Testis (tissue), 2 donors: ENCODE measurements at regions not wholly inside any gene's neighbourhood (a gene's known extent, or its start where the extent isn't known, plus 50 kb on each side); places are given as distances from the start of the nearest gene placed in this dataset.

Source experiments
- POLR2A ChIP-seq: fragments of 450-650 bp; IDR thresholded peaks from one replicate; pipeline ENCODE4 v1.6.1; 2017; ENCODE audit warnings: antibody characterized with exemption, mild to moderate bottlenecking, moderate library complexity
- TF ChIP-seq, protein P1 (sequence below), 3 experiments: fragments of 450-650 bp in 2 of 3; fragments of 200-600 bp in 1 of 3; sonication (generic) in 1 of 3; IDR thresholded peaks; one replicate each; pipeline ENCODE4 v1.5.1; 2016 to 2019; ENCODE audit warnings: antibody characterized with exemption in 3 of 3, mild to moderate bottlenecking in 2 of 3, moderate library complexity in 1 of 3

DNA sequence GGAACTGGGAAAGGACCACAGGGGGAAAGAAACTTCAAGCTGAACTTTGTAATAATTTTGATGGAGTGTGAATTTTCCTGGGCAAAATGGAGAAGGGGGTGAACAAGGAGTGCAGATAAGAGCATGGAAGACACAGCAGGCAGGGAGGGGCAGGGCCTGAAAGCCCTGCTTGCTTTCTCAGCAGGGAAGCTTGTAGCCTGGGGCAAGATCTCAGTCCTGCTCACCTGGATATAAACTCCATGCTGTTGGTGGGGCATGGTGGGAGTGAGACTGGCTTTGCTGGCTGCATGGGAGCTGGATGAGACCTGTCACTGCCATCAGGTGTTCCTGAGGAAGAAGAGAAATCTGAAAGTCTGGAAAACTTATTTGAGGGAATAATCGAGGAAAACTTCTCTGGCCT is 58.7 kb upstream of the RC3H1 start:
- TF ChIP-seq, protein P1, sequence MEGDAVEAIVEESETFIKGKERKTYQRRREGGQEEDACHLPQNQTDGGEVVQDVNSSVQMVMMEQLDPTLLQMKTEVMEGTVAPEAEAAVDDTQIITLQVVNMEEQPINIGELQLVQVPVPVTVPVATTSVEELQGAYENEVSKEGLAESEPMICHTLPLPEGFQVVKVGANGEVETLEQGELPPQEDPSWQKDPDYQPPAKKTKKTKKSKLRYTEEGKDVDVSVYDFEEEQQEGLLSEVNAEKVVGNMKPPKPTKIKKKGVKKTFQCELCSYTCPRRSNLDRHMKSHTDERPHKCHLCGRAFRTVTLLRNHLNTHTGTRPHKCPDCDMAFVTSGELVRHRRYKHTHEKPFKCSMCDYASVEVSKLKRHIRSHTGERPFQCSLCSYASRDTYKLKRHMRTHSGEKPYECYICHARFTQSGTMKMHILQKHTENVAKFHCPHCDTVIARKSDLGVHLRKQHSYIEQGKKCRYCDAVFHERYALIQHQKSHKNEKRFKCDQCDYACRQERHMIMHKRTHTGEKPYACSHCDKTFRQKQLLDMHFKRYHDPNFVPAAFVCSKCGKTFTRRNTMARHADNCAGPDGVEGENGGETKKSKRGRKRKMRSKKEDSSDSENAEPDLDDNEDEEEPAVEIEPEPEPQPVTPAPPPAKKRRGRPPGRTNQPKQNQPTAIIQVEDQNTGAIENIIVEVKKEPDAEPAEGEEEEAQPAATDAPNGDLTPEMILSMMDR (IDR thresholded peaks at IDR 0.05): no peak
- TF ChIP-seq POLR2A: no peak
